HG03066 (cell line): ENCODE measurements at regions not wholly inside any gene's neighbourhood (a gene's known extent, or its start where the extent isn't known, plus 50 kb on each side); places are given as distances from the start of the nearest gene placed in this dataset.
"Not testable (repeated sequence)": the region's sequence is repeated elsewhere in the genome, so short reads cannot be mapped to it uniquely, and the experiment has no call there.

Experiments used
- ATAC-seq: cut with Tn5 transposase; IDR thresholded peaks from one replicate; pipeline ENCODE4 v1.9.1; 2021; ENCODE audit warnings: low read depth; ENCODE audit not compliant: unreplicated experiment

- no peak for ATAC-seq
Observed at GRCh38 chr14:30214014-30214413, 286.4 kb upstream of the PRKD1 start.

- no peak for ATAC-seq
Observed at GRCh38 chr14:30214461-30215090, 286.9 kb upstream of the PRKD1 start.

GRCh38 chr14:30218907-30219306, 291.3 kb upstream of the PRKD1 start:
- no peak for ATAC-seq

GRCh38 chr14:30221546-30221945, 293.9 kb upstream of the PRKD1 start:
- ATAC-seq: no peak

- ATAC-seq: no peak
Observed at GRCh38 chr14:30223385-30223785, 295.7 kb upstream of the PRKD1 start.

GRCh38 chr14:30223966-30224365, 296.3 kb upstream of the PRKD1 start:
- no peak for ATAC-seq

GRCh38 chr14:30225176-30225575, 297.5 kb upstream of the PRKD1 start:
- ATAC-seq: no peak

- ATAC-seq: no peak
Observed at GRCh38 chr14:30227436-30227835, 299.8 kb upstream of the PRKD1 start.

GRCh38 chr14:30227876-30228275, 300.2 kb upstream of the PRKD1 start:
- ATAC-seq: no peak

- ATAC-seq: no peak
Observed at GRCh38 chr14:30230719-30231118, 303.1 kb upstream of the PRKD1 start.

- ATAC-seq: no peak
Observed at GRCh38 chr14:30234966-30235365, 307.3 kb upstream of the PRKD1 start.

GRCh38 chr14:30235485-30235884, 307.8 kb upstream of the PRKD1 start:
- ATAC-seq: no peak

GRCh38 chr14:30238936-30239335, 311.3 kb upstream of the PRKD1 start:
- ATAC-seq: no peak

- ATAC-seq: no peak
Observed at GRCh38 chr14:30240018-30240417, 312.4 kb upstream of the PRKD1 start.

GRCh38 chr14:30240685-30241084, 313.0 kb upstream of the PRKD1 start:
- ATAC-seq: no peak

- no peak for ATAC-seq
Observed at GRCh38 chr14:30242744-30243143, 315.1 kb upstream of the PRKD1 start.

- ATAC-seq: no peak
Observed at GRCh38 chr14:30243207-30243606, 315.6 kb upstream of the PRKD1 start.

- no peak for ATAC-seq
Observed at GRCh38 chr14:30243805-30244204, 315.2 kb upstream of the G2E3 start.

- not testable (repeated sequence) for ATAC-seq
Observed at GRCh38 chr14:30244348-30244747, 314.6 kb upstream of the G2E3 start.

GRCh38 chr14:30251017-30251416, 307.9 kb upstream of the G2E3 start:
- ATAC-seq: no peak

- ATAC-seq: no peak
Observed at GRCh38 chr14:30251557-30252100, 307.3 kb upstream of the G2E3 start.

GRCh38 chr14:30252151-30252550, 306.8 kb upstream of the G2E3 start:
- no peak for ATAC-seq
